ENCODE measurements at regions not wholly inside any gene's neighbourhood (a gene's known extent, or its start where the extent isn't known, plus 50 kb on each side); places are given as distances from the start of the nearest gene placed in this dataset.

DNA sequence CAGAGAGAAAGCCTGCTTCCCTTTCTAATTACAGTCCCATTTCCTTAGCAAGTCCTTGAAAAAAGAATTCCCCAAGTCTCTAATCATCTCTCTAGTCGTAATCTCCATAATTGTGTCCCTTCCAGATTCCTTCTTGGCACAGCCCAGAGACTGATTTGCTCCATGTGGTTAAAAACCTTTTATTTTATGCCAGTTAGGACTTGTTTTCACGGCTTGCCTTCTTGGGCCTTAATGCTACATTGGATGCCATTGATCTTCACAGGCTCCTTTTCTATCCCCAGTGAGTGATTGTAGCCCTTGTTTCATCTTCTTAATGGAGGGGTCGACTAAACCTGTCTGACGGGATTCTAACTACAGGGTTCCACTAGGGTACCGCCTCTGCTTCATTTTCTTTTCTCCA, 650.6 kb upstream of the ARID1B start:
- Mint-ChIP-seq H3K9me3 (no peaks in the 10 kb centered on the region), H3K4me1 (peaks cover 5% of the 10 kb centered on the region), H3K27me3 (no peaks in the 10 kb centered on the region), H3K4me3 (no peak overlapping the region), H3K36me3 (no peaks in the 10 kb centered on the region), H3K27ac (no peak overlapping the region)
- ATAC-seq: no peak

DNA sequence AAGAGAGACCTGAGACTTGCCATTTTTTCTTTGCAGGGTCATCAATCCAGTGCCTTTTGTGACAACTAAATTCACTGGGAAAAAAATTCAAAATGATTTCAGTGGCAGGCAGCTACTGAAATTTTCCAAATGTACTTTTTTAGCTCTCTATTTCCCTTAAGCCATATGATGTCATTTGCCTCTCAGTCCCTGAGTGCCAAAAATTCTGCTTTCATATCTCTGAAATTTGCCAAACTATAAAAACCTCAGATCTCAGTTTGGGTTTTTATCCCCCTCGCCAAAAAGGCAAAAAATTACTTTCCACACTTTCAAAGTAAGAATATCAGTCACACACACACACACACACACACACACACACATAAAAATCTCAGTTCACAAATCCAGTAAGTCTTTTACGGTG, 651.3 kb upstream of the ARID1B start:
- Mint-ChIP-seq H3K4me3 (no peak overlapping the region), H3K4me1 (no peaks in the 10 kb centered on the region), H3K36me3 (no peaks in the 10 kb centered on the region), H3K9me3 (no peaks in the 10 kb centered on the region), H3K27ac (no peak overlapping the region), H3K27me3 (no peaks in the 10 kb centered on the region)
- no peak for ATAC-seq

DNA sequence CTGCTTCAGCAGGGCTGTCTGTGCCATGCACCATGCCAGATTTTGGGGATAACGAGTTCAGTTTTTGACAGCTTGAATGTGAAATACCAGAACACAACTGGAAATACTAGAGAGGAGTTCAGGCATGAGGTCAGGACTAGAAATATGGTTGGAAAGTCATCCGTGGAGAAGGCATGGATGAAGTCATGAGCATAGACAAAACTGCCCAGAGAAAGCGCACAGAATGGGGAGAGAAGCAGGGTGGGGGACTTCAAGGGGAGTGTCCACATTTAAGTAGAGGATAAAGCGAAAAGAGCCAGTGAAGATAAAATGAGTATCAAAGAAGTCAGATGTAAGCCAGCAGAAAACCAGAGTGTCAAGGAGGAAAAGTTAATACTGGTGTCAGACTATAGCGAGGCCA, 653.4 kb upstream of the ARID1B start:
- Mint-ChIP-seq H3K9me3 (peaks cover 1% of the 10 kb centered on the region), H3K36me3 (peaks cover 2% of the 10 kb centered on the region), H3K4me3 (no peak overlapping the region), H3K4me1 (no peaks in the 10 kb centered on the region), H3K27me3 (no peaks in the 10 kb centered on the region), H3K27ac (no peak overlapping the region)
- no peak for ATAC-seq

GRCh38 chr6:156121973-156122372, 655.2 kb upstream of the ARID1B start:
- no peaks in the 10 kb centered on the region for H3K4me1 Mint-ChIP-seq
- H3K36me3 Mint-ChIP-seq: peaks cover 6% of the 10 kb centered on the region
- no peak overlapping the region for H3K4me3 Mint-ChIP-seq

GRCh38 chr6:156114541-156114940, 658.9 kb upstream of the NOX3 start:
- H3K27me3 Mint-ChIP-seq: no peaks in the 10 kb centered on the region
- H3K36me3 Mint-ChIP-seq: peaks cover 6% of the 10 kb centered on the region
- ATAC-seq: no peak

More at GRCh38 chr6:156121973-156122372, 655.2 kb upstream of the ARID1B start:
- peaks cover 4% of the 10 kb centered on the region for H3K9me3 Mint-ChIP-seq
- no peaks in the 10 kb centered on the region for H3K27me3 Mint-ChIP-seq
- no peak for ATAC-seq
- H3K27ac Mint-ChIP-seq: no peak overlapping the region

GRCh38 chr6:156113631-156114030, 658.0 kb upstream of the NOX3 start:
- no peaks in the 10 kb centered on the region for H3K27me3 Mint-ChIP-seq
- no peak for ATAC-seq
- H3K4me1 Mint-ChIP-seq: peaks cover 6% of the 10 kb centered on the region
- no peak overlapping the region for H3K27ac Mint-ChIP-seq
- H3K36me3 Mint-ChIP-seq: peaks cover 2% of the 10 kb centered on the region
- no peak overlapping the region for H3K4me3 Mint-ChIP-seq
- H3K9me3 Mint-ChIP-seq: peaks cover 1% of the 10 kb centered on the region

More at GRCh38 chr6:156114541-156114940, 658.9 kb upstream of the NOX3 start:
- Mint-ChIP-seq H3K4me1 (peaks cover 4% of the 10 kb centered on the region), H3K4me3 (no peak overlapping the region), H3K9me3 (peaks cover 4% of the 10 kb centered on the region), H3K27ac (no peak overlapping the region)

GRCh38 chr6:156111913-156112312, 656.3 kb upstream of the NOX3 start:
- H3K27ac Mint-ChIP-seq: no peak overlapping the region
- H3K4me3 Mint-ChIP-seq: no peak overlapping the region
- no peaks in the 10 kb centered on the region for H3K27me3 Mint-ChIP-seq
- ATAC-seq: no peak
- no peaks in the 10 kb centered on the region for H3K36me3 Mint-ChIP-seq
- peaks cover 6% of the 10 kb centered on the region for H3K4me1 Mint-ChIP-seq
- no peaks in the 10 kb centered on the region for H3K9me3 Mint-ChIP-seq

- no peak for ATAC-seq
- no peaks in the 10 kb centered on the region for H3K9me3 Mint-ChIP-seq
Measured at GRCh38 chr6:156110249-156110648, 654.6 kb upstream of the NOX3 start.

DNA sequence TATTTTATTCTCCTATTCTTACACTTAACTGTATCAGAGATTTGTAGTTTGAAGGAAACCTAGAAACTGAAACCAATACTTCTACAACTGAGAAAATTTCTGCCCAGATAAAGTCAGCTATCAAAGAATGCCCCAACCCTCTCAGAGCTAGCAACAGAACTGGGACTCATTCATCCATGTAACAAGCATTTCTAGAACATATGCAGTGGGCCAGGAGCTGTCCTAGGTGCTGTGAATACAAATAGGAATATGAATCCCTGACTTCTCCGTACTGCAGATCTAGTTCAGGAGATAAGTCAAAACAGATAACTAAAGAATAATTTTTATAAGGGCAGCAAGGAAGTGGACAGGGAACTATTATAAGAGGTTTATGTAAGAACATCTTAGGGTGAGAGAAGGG, 654.1 kb upstream of the NOX3 start:
- H3K36me3 Mint-ChIP-seq: no peaks in the 10 kb centered on the region
- H3K27me3 Mint-ChIP-seq: no peaks in the 10 kb centered on the region
- ATAC-seq: no peak
- no peak overlapping the region for H3K4me3 Mint-ChIP-seq
- H3K9me3 Mint-ChIP-seq: no peaks in the 10 kb centered on the region
- peaks cover 6% of the 10 kb centered on the region for H3K4me1 Mint-ChIP-seq
- H3K27ac Mint-ChIP-seq: no peak overlapping the region

More at GRCh38 chr6:156110249-156110648, 654.6 kb upstream of the NOX3 start:
- no peak overlapping the region for H3K4me3 Mint-ChIP-seq
- no peak overlapping the region for H3K27ac Mint-ChIP-seq
- H3K36me3 Mint-ChIP-seq: no peaks in the 10 kb centered on the region
- no peaks in the 10 kb centered on the region for H3K27me3 Mint-ChIP-seq
- peaks cover 6% of the 10 kb centered on the region for H3K4me1 Mint-ChIP-seq

DNA sequence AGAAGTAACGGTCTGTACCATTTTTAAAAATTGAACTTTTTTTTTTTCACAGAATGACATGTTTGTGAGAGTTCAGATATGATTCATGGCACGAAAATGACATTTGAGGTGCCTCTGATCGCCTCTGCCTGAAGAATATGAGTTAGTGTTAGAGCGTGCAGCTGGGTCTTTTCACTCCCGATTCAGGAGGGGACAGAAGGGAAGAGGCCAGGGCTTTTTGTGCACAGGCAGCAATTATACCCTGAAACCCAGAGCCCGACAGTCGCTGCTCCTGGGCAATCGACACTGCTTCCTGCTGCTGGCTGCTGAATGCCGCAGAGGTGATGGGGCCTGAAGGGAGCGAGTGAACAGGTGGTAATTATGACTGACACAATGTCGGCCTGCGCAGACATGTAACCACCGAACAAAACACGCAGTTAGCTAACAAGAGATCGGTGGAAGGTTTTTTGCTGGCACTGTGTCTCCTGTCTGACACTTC, 652.0 kb upstream of the NOX3 start:
- no peak for ATAC-seq
- Mint-ChIP-seq H3K4me3 (no peak overlapping the region), H3K36me3 (no peaks in the 10 kb centered on the region), H3K27me3 (no peaks in the 10 kb centered on the region), H3K9me3 (no peaks in the 10 kb centered on the region), H3K4me1 (peaks cover 6% of the 10 kb centered on the region), H3K27ac (no peak overlapping the region)

DNA sequence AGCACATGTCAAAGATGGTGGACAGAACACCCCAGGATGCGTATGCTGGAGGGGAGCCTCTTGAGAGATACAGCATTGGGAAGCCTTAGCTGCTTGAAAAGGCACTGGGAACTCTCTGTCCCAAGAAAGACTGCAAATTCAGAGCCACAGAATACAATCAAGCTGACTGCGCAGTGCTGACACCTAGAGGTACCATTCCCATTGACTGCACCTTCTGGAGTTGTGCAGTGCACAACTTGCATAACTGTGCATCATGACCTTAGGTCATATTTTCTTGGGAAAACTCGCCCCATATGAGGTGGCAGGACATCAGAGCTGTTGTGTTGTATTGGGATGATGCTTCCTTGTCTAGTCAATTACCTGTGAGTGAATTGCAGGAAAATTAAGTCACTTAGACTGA, 646.5 kb upstream of the NOX3 start:
- ATAC-seq: no peak
- Mint-ChIP-seq H3K27ac (no peak overlapping the region), H3K27me3 (no peaks in the 10 kb centered on the region), H3K36me3 (peaks cover 9% of the 10 kb centered on the region), H3K4me1 (no peaks in the 10 kb centered on the region), H3K4me3 (no peak overlapping the region), H3K9me3 (peaks cover 7% of the 10 kb centered on the region)

DNA sequence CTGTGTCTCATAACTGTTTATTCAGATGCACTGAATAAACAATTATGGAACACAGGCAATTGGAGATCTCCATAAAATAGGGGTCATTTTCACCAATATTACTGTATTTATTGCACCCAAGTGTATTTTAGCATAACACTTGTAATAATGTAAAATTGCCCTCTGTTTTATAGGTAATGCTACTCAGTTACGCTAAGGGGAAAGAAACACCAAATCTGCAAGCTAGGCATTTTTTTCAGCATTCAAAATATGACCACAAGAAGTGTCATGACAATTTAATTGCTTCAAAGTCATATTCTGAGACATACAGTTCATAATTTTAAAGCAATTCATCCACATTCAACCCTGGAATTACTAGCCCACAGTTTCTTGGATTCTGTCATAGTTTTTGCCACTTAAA, 643.2 kb upstream of the NOX3 start:
- H3K4me3 Mint-ChIP-seq: no peak overlapping the region
- peaks cover 9% of the 10 kb centered on the region for H3K36me3 Mint-ChIP-seq
- no peak for ATAC-seq
- no peaks in the 10 kb centered on the region for H3K27me3 Mint-ChIP-seq
- H3K4me1 Mint-ChIP-seq: no peaks in the 10 kb centered on the region
- H3K27ac Mint-ChIP-seq: no peak overlapping the region
- H3K9me3 Mint-ChIP-seq: peaks cover 7% of the 10 kb centered on the region

- Mint-ChIP-seq H3K4me3 (no peak overlapping the region), H3K9me3 (peaks cover 36% of the 10 kb centered on the region), H3K27ac (no peak overlapping the region), H3K27me3 (no peaks in the 10 kb centered on the region), H3K4me1 (no peaks in the 10 kb centered on the region), H3K36me3 (peaks cover 25% of the 10 kb centered on the region)
- no peak for ATAC-seq
Measured at GRCh38 chr6:156087487-156087886, 631.8 kb upstream of the NOX3 start.

DNA sequence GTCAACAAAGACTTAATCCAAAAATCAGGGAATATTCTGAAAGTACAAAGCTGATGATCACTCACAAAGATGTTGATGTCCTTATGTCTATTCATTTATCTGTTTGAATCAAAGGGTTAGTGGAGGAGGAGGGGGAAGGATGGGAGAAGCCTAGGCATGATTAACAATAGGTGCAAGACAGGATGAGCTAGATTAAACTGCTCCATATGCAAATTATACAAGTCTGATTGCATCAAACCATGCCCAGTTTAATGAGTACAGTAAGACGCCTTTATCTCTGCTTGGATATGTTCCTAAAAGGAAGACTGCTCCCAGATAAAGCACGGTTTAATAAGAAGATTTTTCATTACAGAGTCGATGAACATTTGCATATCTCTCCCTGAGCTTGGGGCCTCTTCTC, 626.4 kb upstream of the NOX3 start:
- no peak for ATAC-seq
- peaks cover 3% of the 10 kb centered on the region for H3K9me3 Mint-ChIP-seq
- no peak overlapping the region for H3K27ac Mint-ChIP-seq
- no peaks in the 10 kb centered on the region for H3K36me3 Mint-ChIP-seq
- no peaks in the 10 kb centered on the region for H3K4me1 Mint-ChIP-seq
- H3K27me3 Mint-ChIP-seq: no peaks in the 10 kb centered on the region
- no peak overlapping the region for H3K4me3 Mint-ChIP-seq

DNA sequence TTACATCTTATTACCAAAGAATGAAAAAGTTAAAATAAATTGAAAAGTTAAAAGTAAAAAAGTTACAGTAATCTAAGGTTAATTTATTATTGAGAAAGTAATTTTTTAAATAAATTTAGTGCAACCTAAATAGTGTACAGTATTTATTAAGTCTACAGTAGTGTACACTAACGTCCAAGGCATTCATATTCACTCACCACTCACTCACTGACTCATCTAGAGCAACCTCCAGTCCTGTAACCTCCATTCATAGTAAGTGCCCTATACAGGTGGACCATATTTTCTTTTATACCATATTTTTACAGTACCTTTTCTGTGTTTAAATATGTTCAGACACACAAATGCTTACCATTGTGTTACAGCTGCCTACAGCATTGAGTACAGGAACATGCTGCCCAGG, 624.7 kb upstream of the NOX3 start:
- ATAC-seq: no peak
- Mint-ChIP-seq H3K9me3 (peaks cover 3% of the 10 kb centered on the region), H3K4me1 (no peaks in the 10 kb centered on the region)

DNA sequence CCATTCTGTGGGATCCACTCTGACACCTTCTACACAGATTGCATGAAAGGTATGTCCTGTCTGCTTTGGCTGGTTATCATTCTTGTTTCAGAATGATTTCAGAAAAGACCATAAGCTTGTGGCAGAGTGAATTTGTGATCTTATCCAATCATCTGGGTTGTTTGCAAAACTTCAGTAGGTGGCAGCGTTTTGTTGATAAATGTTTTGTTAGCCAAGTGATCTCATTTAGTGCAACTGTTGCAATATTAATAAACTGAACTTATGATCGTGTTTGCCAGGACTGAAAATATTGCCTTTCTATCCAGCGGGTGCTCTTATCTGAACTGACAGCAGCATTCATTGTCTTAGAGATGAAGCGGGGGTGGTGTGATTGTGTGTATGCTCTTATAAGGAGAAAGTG, 613.2 kb upstream of the NOX3 start:
- H3K27me3 Mint-ChIP-seq: no peaks in the 10 kb centered on the region
- H3K9me3 Mint-ChIP-seq: no peaks in the 10 kb centered on the region
- H3K4me1 Mint-ChIP-seq: no peaks in the 10 kb centered on the region
- H3K4me3 Mint-ChIP-seq: no peak overlapping the region
- H3K36me3 Mint-ChIP-seq: no peaks in the 10 kb centered on the region
- no peak overlapping the region for H3K27ac Mint-ChIP-seq
- no peak for ATAC-seq

More for the DNA sequence above, 624.7 kb upstream of the NOX3 start:
- no peaks in the 10 kb centered on the region for H3K36me3 Mint-ChIP-seq
- H3K4me3 Mint-ChIP-seq: no peak overlapping the region
- no peak overlapping the region for H3K27ac Mint-ChIP-seq
- H3K27me3 Mint-ChIP-seq: no peaks in the 10 kb centered on the region

- Mint-ChIP-seq H3K9me3 (no peaks in the 10 kb centered on the region), H3K27me3 (no peaks in the 10 kb centered on the region)
- no peak for ATAC-seq
Measured at GRCh38 chr6:156065849-156066248, 610.2 kb upstream of the NOX3 start.

More at GRCh38 chr6:156065849-156066248, 610.2 kb upstream of the NOX3 start:
- Mint-ChIP-seq H3K27ac (no peak overlapping the region), H3K36me3 (no peaks in the 10 kb centered on the region), H3K4me3 (no peak overlapping the region), H3K4me1 (no peaks in the 10 kb centered on the region)
